NCI-H226 (cell line): ENCODE measurements at regions not wholly inside any gene's neighbourhood (a gene's known extent, or its start where the extent isn't known, plus 50 kb on each side); places are given as distances from the start of the nearest gene placed in this dataset.

Source experiments
- DNase-seq: peaks from one replicate; pipeline ENCODE4 v3.0.0-alpha.2; 2015

- peak; percentile 43 for DNase-seq
Measured at GRCh38 chr18:42187611-42188380, 232.8 kb downstream of the PIK3C3 start.

GRCh38 chr18:42190643-42191042, 235.6 kb downstream of the PIK3C3 start:
- no peak for DNase-seq

- peak; percentile 85 for DNase-seq
Measured at GRCh38 chr18:42192251-42193248, 237.5 kb downstream of the PIK3C3 start.

- peak; percentile 43 for DNase-seq
Measured at GRCh38 chr18:42196651-42197050, 241.6 kb downstream of the PIK3C3 start.

- no peak for DNase-seq
Measured at GRCh38 chr18:42201137-42201536, 246.1 kb downstream of the PIK3C3 start.

GRCh38 chr18:42211201-42211600, 256.2 kb downstream of the PIK3C3 start:
- DNase-seq: no peak

GRCh38 chr18:42222557-42222956, 267.5 kb downstream of the PIK3C3 start:
- DNase-seq: no peak

- DNase-seq: no peak
Measured at GRCh38 chr18:42228581-42228980, 273.5 kb downstream of the PIK3C3 start.

GRCh38 chr18:42229211-42230210, 274.5 kb downstream of the PIK3C3 start:
- DNase-seq: no peak

- DNase-seq: no peak
Measured at GRCh38 chr18:42230636-42231035, 275.6 kb downstream of the PIK3C3 start.

- no peak for DNase-seq
Measured at GRCh38 chr18:42231284-42231683, 276.2 kb downstream of the PIK3C3 start.

GRCh38 chr18:42231796-42232195, 276.8 kb downstream of the PIK3C3 start:
- no peak for DNase-seq

- no peak for DNase-seq
Measured at GRCh38 chr18:42233908-42234307, 278.9 kb downstream of the PIK3C3 start.

GRCh38 chr18:42242758-42243157, 287.7 kb downstream of the PIK3C3 start:
- no peak for DNase-seq

- DNase-seq: no peak
Measured at GRCh38 chr18:42245137-42245536, 290.1 kb downstream of the PIK3C3 start.

- DNase-seq: no peak
Measured at GRCh38 chr18:42255908-42256765, 301.1 kb downstream of the PIK3C3 start.

GRCh38 chr18:42258301-42258965, 303.4 kb downstream of the PIK3C3 start:
- no peak for DNase-seq

GRCh38 chr18:42261731-42262130, 306.7 kb downstream of the PIK3C3 start:
- DNase-seq: no peak

- DNase-seq: no peak
Measured at GRCh38 chr18:42264497-42264896, 309.5 kb downstream of the PIK3C3 start.

- no peak for DNase-seq
Measured at GRCh38 chr18:42268186-42268725, 313.2 kb downstream of the PIK3C3 start.

- DNase-seq: no peak
Measured at GRCh38 chr18:42268798-42269197, 313.8 kb downstream of the PIK3C3 start.
